ENCODE measurements at regions not wholly inside any gene's neighbourhood (a gene's known extent, or its start where the extent isn't known, plus 50 kb on each side); places are given as distances from the start of the nearest gene placed in this dataset.

DNA sequence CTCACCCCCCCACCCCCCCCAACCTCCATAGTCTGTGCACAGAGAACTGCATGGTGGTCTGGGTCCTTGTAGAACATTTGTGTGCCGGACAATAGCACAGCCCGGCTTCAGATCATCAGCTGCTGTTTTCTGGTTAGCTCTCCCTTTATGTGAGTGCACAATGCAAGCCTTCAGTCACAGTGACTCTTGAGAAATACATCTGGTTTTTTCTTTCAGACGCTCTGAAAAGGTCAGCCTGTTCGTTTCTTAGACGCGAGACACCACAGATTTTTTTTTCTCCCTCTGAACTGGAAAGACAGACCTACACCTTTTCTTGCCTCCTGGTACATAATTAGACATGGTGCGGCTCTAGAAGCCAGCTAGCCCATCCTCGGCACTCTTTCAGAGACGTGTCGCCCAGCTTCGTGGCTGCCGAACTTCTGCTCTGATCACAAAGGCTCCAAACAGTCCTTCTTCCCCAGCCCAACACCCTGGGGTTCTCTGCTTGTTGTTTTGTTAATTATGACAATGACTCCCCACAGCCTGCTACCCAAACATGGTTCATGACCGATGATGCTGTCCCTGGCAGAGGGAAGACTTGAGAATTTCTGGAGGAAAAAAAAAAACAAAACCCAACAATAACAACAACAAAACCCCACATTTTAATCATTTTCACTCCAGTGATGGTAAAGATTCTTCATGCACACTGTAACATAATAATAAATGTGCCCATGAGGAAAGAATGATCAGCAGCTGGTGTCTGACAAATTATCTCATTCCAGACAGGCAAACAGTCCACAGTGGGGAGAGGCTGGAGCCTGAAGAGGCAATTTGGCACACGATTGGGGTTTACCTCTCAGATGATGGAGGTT lies 241.4 kb upstream of the ZNF462 start:
- peak overlapping the region; percentile 31 to 86 (median 62) for H3K27ac ChIP-seq
- DNase-seq (ENCODE audit: low spot score in 2 of 2): no peak
- peak overlapping the region in 2 of 4 donors; percentile 10 to 15 for H3K4me3 ChIP-seq
- TF ChIP-seq, protein P1, sequence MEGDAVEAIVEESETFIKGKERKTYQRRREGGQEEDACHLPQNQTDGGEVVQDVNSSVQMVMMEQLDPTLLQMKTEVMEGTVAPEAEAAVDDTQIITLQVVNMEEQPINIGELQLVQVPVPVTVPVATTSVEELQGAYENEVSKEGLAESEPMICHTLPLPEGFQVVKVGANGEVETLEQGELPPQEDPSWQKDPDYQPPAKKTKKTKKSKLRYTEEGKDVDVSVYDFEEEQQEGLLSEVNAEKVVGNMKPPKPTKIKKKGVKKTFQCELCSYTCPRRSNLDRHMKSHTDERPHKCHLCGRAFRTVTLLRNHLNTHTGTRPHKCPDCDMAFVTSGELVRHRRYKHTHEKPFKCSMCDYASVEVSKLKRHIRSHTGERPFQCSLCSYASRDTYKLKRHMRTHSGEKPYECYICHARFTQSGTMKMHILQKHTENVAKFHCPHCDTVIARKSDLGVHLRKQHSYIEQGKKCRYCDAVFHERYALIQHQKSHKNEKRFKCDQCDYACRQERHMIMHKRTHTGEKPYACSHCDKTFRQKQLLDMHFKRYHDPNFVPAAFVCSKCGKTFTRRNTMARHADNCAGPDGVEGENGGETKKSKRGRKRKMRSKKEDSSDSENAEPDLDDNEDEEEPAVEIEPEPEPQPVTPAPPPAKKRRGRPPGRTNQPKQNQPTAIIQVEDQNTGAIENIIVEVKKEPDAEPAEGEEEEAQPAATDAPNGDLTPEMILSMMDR (IDR thresholded peaks at IDR 0.05): no peak
- peak in 1 of 2 donors; percentile 32 for TF ChIP-seq EP300 (IDR thresholded peaks at IDR 0.05)
- H3K36me3 ChIP-seq: no peaks in the 10 kb centered on the region
- H3K4me1 ChIP-seq: peaks cover 0 to 18% (median 7%) of the 10 kb centered on the region in 4 donors
- WGBS, 2 donors: 32 to 41% methylated on average over 14 of the region's 14 CpGs
- H3K27me3 ChIP-seq: no peaks in the 10 kb centered on the region
- no peaks in the 10 kb centered on the region for H3K9me3 ChIP-seq

DNA sequence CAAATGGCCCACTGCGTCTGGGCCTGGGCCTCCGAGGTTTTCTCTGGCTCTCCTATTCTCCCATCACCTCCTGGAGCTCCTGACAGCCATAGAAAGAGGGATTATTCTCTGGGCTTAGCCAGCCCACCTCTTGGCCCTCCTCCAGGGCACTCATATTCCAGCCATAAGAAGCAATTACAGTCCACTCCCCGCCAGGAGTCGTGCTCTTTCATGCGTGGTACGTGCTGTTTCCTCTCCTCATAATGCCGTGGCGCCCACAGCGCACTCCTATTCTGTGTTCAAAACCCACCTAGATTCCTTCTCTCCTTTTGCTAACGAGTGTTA lies 240.8 kb upstream of the ZNF462 start:
- Histone ChIP-seq H3K36me3 (no peaks in the 10 kb centered on the region), H3K4me3 (no peak overlapping the region), H3K27me3 (no peaks in the 10 kb centered on the region), H3K27ac (peak overlapping the region; percentile 31 to 86 (median 62)), H3K9me3 (no peaks in the 10 kb centered on the region), H3K4me1 (peaks cover 0 to 18% (median 7%) of the 10 kb centered on the region in 4 donors)
- DNase-seq (ENCODE audit: low spot score in 2 of 2): no peak
- WGBS, 2 donors: 47% methylated on average over 10 of the region's 10 CpGs
- TF ChIP-seq EP300 (IDR thresholded peaks at IDR 0.05) (no peak), POLR2A (IDR thresholded peaks at IDR 0.05) (no peak)
- TF ChIP-seq, protein P1 (IDR thresholded peaks at IDR 0.05): no peak

DNA sequence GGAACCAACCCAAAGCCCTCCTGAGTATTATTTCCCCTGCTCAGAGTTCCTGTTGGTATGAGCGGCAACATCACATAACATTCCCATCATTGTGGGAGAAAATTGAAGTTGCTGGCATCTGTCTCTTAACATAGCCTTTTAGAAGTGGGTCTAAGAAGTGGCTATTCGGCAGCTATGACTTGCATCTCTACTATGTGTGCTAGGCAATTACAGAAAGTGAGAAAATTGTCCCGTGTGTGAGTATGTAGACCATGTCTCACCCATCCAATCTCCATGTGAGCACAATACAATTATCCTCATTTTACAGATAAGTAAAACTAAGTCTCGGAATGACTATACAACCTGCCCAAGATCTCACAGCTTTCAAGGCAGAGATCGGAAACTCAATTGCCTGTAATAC lies 239.4 kb upstream of the ZNF462 start:
- peaks cover 0 to 18% (median 7%) of the 10 kb centered on the region in 4 donors for H3K4me1 ChIP-seq
- no peaks in the 10 kb centered on the region for H3K36me3 ChIP-seq
- H3K27me3 ChIP-seq: no peaks in the 10 kb centered on the region
- TF ChIP-seq EP300 (IDR thresholded peaks at IDR 0.05): no peak
- no peak for TF ChIP-seq POLR2A (IDR thresholded peaks at IDR 0.05)
- TF ChIP-seq, protein P1 (IDR thresholded peaks at IDR 0.05): no peak
- WGBS, 2 donors: 93 to 98% methylated on average over 5 of the region's 5 CpGs
- no peak overlapping the region for H3K4me3 ChIP-seq
- no peak overlapping the region for H3K27ac ChIP-seq
- H3K9me3 ChIP-seq: no peaks in the 10 kb centered on the region
- no peak for DNase-seq (ENCODE audit: low spot score in 2 of 2)

DNA sequence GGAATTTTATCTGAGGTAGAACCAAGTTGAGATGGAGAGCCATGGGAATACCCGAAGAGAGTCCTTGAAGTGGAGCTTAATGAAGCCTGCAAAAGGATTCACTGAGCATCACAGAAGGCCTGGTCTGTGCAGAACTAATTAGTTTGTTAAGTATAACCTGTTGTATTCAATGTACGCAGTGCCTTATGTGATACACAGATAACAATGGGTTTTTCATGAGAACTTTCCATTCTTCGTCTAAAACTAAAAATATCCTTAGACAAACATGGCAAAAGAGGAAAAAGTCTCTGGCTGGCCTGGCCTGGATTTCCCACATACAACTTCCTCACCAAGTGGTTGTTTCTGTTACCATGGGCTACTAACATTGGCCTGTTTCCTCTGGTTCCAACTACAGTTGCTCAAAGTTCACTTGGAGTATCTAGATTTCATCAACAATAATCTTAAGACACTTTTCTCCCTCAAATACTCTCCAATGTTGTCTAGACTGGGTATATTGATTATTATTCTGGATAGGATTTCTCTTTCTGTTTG lies 237.6 kb upstream of the ZNF462 start:
- TF ChIP-seq, protein P1 (IDR thresholded peaks at IDR 0.05): no peak
- TF ChIP-seq POLR2A (IDR thresholded peaks at IDR 0.05): no peak
- no peak for TF ChIP-seq EP300 (IDR thresholded peaks at IDR 0.05)
- Histone ChIP-seq H3K27me3 (no peaks in the 10 kb centered on the region), H3K9me3 (no peaks in the 10 kb centered on the region), H3K4me1 (peaks cover 0 to 18% (median 7%) of the 10 kb centered on the region in 4 donors), H3K4me3 (no peak overlapping the region), H3K36me3 (no peaks in the 10 kb centered on the region), H3K27ac (no peak overlapping the region)
- no peak for DNase-seq (ENCODE audit: low spot score in 2 of 2)
- 62 to 64% methylated on average over 3 of the region's 3 CpGs for WGBS, 2 donors

DNA sequence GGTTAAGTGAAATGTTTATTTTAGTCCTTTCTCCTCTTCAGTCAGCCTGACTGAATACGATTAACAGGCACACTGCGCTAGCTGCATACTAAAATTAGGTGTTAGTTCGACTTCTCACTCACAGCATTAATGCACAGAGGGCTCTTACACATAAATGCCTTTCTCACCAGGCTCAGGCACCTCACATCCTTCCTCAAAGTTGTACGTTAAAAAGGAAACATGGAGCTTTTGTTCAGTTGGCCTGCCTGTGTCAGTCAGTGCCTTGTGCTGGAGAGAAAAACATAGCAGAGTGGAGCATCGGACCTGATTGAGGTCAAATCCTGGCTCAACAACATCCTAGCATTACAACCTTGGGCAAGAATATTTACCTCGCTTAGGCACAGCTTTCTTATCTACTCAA lies 236.0 kb upstream of the ZNF462 start:
- H3K27ac ChIP-seq: no peak overlapping the region

More for the DNA sequence above, 236.0 kb upstream of the ZNF462 start:
- Histone ChIP-seq H3K4me3 (no peak overlapping the region), H3K9me3 (no peaks in the 10 kb centered on the region), H3K27me3 (no peaks in the 10 kb centered on the region), H3K4me1 (peaks cover 0 to 8% (median 4%) of the 10 kb centered on the region in 4 donors), H3K36me3 (no peaks in the 10 kb centered on the region)
- WGBS, 2 donors: 70 to 76% methylated on average over 6 of the region's 6 CpGs
- TF ChIP-seq, protein P1 (IDR thresholded peaks at IDR 0.05): no peak
- TF ChIP-seq EP300 (IDR thresholded peaks at IDR 0.05) (no peak), POLR2A (IDR thresholded peaks at IDR 0.05) (no peak)
- no peak for DNase-seq (ENCODE audit: low spot score in 2 of 2)
